Left lung (tissue), 4 donors: ENCODE measurements at regions not wholly inside any gene's neighbourhood (a gene's known extent, or its start where the extent isn't known, plus 50 kb on each side); places are given as distances from the start of the nearest gene placed in this dataset.

Experiments used
- ATAC-seq: fragments of 200-7000 bp; cut with Tn5 transposase; one replicate; pipeline ENCODE4 v1.9.1; 2020; ENCODE audit warnings: moderate library complexity
- DNase-seq, 4 donors: peaks; one replicate each; pipeline ENCODE4 v3.0.0-alpha.2; 2013 to 2020
- H3K27ac ChIP-seq, 2 donors: fragments of 200-600 bp; sonication (generic) in 1 of 2; one replicate each; pipeline versions ENCODE4 v1.5.0 to v1.8.0; 2020 to 2021
- H3K27me3 ChIP-seq, 2 donors: fragments of 200-600 bp; sonication (generic) in 1 of 2; one replicate each; pipeline versions ENCODE4 v1.5.0 to v1.8.0; 2020 to 2021
- H3K36me3 ChIP-seq, 2 donors: fragments of 200-600 bp; sonication (generic) in 1 of 2; one replicate each; pipeline versions ENCODE4 v1.5.0 to v1.8.0; 2020 to 2021
- H3K4me1 ChIP-seq, 2 donors: fragments of 200-600 bp; one replicate each; pipeline ENCODE4 v1.8.0; 2021
- H3K4me3 ChIP-seq, 2 donors: fragments of 200-600 bp; sonication (generic) in 1 of 2; one replicate each; pipeline versions ENCODE4 v1.5.0 to v1.8.0; 2020 to 2021; ENCODE audit warnings: mild to moderate bottlenecking in 1 of 2
- H3K9me3 ChIP-seq, 2 donors: fragments of 200-600 bp; sonication (generic) in 1 of 2; one replicate each; pipeline versions ENCODE4 v1.5.0 to v1.8.0; 2020 to 2021
- intact Hi-C, 2 donors: fragments of 100-400 bp; cut with DNase I; formaldehyde crosslinking; loops; one replicate each; pipeline versions ENCODE4 v1.11.2 to v1.14.2; 2022
- TF ChIP-seq, protein P1 (sequence below), 2 donors: fragments of 200-600 bp; sonication (generic) in 1 of 2; IDR thresholded peaks; one replicate each; pipeline versions ENCODE4 v1.5.0 to v1.8.0; 2021; ENCODE audit warnings: antibody characterized with exemption in 2 of 2
- donor health status: DM: no; HTN: yes; CAD: no.
- donor health status: DM: no; HTN: no; CAD: no.

DNA sequence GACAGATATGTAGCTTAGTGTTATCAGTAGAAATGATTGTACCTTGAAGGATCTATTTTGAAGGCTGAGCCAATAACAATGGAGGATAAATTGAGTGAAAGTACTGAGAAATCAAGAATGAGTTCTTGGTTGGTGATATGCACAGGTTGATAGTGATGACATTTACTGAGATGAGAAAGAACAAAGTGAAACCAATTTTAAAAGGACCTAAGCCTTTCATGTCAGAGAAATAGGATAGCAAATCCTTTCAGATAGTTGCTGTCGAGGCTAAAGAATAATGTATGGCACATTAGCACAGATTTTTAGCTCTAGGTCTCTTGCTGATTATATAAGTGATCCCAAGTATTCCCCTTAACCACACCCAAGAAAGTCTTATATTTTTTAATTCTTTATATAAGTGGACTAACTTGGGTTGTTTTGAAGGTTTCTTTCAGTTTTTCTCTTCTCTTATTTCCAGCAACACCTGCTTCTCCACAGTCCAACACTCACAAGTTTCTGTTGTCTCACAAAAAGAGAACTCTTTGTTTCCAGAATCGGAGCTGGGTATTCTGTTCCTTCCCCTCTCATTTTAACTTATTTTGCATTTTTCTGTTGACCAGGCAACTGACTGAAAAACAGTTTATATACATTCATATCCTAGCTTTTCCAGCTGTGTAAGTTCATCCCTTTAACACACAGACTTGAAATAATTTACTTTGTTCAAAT, 286.9 kb upstream of the ATP10B start:
- Histone ChIP-seq H3K27ac (no peak overlapping the region), H3K4me1 (no peaks in the 10 kb centered on the region), H3K27me3 (no peaks in the 10 kb centered on the region), H3K4me3 (no peak overlapping the region), H3K9me3 (peaks cover 0 to 11% of the 10 kb centered on the region in 2 donors), H3K36me3 (no peaks in the 10 kb centered on the region)
- TF ChIP-seq, protein P1, sequence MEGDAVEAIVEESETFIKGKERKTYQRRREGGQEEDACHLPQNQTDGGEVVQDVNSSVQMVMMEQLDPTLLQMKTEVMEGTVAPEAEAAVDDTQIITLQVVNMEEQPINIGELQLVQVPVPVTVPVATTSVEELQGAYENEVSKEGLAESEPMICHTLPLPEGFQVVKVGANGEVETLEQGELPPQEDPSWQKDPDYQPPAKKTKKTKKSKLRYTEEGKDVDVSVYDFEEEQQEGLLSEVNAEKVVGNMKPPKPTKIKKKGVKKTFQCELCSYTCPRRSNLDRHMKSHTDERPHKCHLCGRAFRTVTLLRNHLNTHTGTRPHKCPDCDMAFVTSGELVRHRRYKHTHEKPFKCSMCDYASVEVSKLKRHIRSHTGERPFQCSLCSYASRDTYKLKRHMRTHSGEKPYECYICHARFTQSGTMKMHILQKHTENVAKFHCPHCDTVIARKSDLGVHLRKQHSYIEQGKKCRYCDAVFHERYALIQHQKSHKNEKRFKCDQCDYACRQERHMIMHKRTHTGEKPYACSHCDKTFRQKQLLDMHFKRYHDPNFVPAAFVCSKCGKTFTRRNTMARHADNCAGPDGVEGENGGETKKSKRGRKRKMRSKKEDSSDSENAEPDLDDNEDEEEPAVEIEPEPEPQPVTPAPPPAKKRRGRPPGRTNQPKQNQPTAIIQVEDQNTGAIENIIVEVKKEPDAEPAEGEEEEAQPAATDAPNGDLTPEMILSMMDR (IDR thresholded peaks at IDR 0.05), result no peak
- DNase-seq (no peak), ATAC-seq (no peak)
- intact Hi-C loops, result no loop called here

DNA sequence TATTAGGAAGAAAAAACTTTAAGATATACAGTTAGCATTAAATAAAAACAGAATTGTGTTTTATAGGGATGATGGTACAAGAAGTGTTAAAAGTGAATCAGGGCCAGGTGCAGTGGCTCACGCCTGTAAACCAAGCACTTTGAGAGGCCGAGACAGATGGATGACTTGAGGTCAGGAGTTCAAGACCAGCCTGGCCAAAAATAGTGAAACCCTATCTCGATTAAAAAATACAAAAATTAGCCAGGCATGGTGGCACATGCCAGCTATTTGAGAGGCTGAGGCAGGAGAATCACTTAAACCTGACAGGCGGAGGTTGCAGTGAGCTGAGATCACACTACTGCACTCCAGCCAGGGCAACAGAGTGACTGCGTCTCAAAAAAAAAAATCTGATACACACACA, 282.9 kb upstream of the ATP10B start:
- no peak overlapping the region for H3K4me3 ChIP-seq
- H3K36me3 ChIP-seq, result no peaks in the 10 kb centered on the region
- TF ChIP-seq, protein P1 (IDR thresholded peaks at IDR 0.05), result no peak
- H3K27ac ChIP-seq, result no peak overlapping the region
- no peaks in the 10 kb centered on the region for H3K27me3 ChIP-seq
- DNase-seq, result no peak
- intact Hi-C loops, result no loop called here
- H3K4me1 ChIP-seq, result no peaks in the 10 kb centered on the region
- no peaks in the 10 kb centered on the region for H3K9me3 ChIP-seq
- ATAC-seq, result no peak

GRCh38 chr5:161134083-161134482, 282.1 kb upstream of the ATP10B start:
- H3K4me3 ChIP-seq, result no peak overlapping the region
- H3K27me3 ChIP-seq, result no peaks in the 10 kb centered on the region
- H3K36me3 ChIP-seq, result no peaks in the 10 kb centered on the region
- ATAC-seq (peak; percentile 79), DNase-seq (peak in 2 of 4 donors; percentile 10 to 28)
- H3K4me1 ChIP-seq, result no peaks in the 10 kb centered on the region
- H3K9me3 ChIP-seq, result peaks cover 0 to 3% of the 10 kb centered on the region in 2 donors
- H3K27ac ChIP-seq, result no peak overlapping the region
- intact Hi-C loops, result no loop called here
- TF ChIP-seq, protein P1 (IDR thresholded peaks at IDR 0.05), result no peak

DNA sequence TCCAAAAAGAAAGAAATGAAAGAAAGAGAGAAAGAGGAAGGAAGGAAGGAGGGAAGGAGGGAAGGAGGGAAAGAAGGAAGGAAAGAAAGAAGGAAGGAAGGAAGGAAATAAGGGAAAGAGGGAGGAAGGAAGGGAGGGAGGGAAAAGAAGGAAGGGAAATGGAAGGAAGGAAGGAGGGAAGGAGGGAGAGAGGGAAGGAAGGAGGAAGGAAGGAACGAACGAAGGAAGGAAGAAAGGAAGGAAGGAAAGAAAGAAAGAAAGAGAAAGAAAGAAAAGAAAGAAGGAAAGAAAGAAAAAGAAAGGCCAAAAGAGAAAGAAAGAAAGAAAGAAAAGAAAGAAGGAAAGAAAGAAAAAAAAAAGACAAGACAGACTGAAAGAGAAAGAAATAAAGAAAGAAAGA, 263.9 kb upstream of the ATP10B start:
- H3K9me3 ChIP-seq, result no peaks in the 10 kb centered on the region
- ATAC-seq (no peak), DNase-seq (no peak)
- intact Hi-C loops, result no loop called here
- H3K4me3 ChIP-seq, result no peak overlapping the region
- no peaks in the 10 kb centered on the region for H3K36me3 ChIP-seq
- no peak overlapping the region for H3K27ac ChIP-seq
- H3K4me1 ChIP-seq, result no peaks in the 10 kb centered on the region
- TF ChIP-seq, protein P1 (IDR thresholded peaks at IDR 0.05), result no peak
- no peaks in the 10 kb centered on the region for H3K27me3 ChIP-seq

DNA sequence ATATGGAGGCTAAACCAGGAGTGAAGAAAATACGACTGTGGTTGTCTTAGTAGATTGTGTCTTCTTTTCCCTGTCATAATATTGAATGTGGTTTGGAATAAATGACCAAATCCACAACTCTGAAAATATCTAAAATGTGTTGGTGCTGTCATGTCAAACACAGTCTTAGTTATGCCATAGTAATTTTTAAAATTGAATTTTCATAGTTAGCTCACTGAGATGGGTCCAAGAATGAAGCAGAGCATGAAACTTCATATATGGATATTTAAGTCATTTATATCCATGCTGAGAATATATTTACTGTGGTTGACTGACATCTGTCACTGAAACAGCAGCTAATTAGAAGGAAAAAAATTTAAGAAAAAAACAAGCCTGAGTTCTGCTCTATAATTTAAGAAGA, 260.4 kb upstream of the ATP10B start:
- no peak for ATAC-seq
- Histone ChIP-seq H3K4me3 (no peak overlapping the region), H3K4me1 (no peaks in the 10 kb centered on the region), H3K27me3 (no peaks in the 10 kb centered on the region), H3K9me3 (no peaks in the 10 kb centered on the region), H3K27ac (no peak overlapping the region), H3K36me3 (no peaks in the 10 kb centered on the region)
- no peak for DNase-seq
- TF ChIP-seq, protein P1 (IDR thresholded peaks at IDR 0.05), result no peak
- intact Hi-C loops, result no loop called here
